Upper lobe of left lung (tissue), 6 donors: ENCODE measurements at regions not wholly inside any gene's neighbourhood (a gene's known extent, or its start where the extent isn't known, plus 50 kb on each side); places are given as distances from the start of the nearest gene placed in this dataset.
A peak's percentile ranks its signal among the peaks of the same experiment; 100 is the strongest.
"Not testable (repeated sequence)": the region's sequence is repeated elsewhere in the genome, so short reads cannot be mapped to it uniquely, and the experiment has no call there.

Experiments used
- ATAC-seq, 2 donors: fragments of 200-7000 bp; cut with Tn5 transposase; one replicate each; pipeline ENCODE4 v1.9.1; 2022; ENCODE audit warnings: mild to moderate bottlenecking in 2 of 2, moderate library complexity in 2 of 2; ENCODE audit not compliant: low FRiP score in 2 of 2
- DNase-seq, 2 donors: peaks; one replicate each; pipeline ENCODE4 v3.0.0-alpha.2; 2019 to 2020
- H3K27ac ChIP-seq, 4 donors: fragments of 200-600 bp; sonication (generic); one replicate each; pipeline ENCODE4 v1.5.1; 2016 to 2019
- H3K27me3 ChIP-seq, 4 donors: fragments of 200-600 bp; sonication (generic); one replicate each; pipeline ENCODE4 v1.5.1; 2017 to 2019
- H3K36me3 ChIP-seq, 4 donors: fragments of 200-600 bp; sonication (generic); one replicate each; pipeline ENCODE4 v1.5.1; 2016 to 2019
- H3K4me1 ChIP-seq, 4 donors: fragments of 200-600 bp; sonication (generic); one replicate each; pipeline ENCODE4 v1.5.1; 2018 to 2019
- H3K4me3 ChIP-seq, 4 donors: fragments of 200-600 bp; sonication (generic); one replicate each; pipeline ENCODE4 v1.5.1; 2017 to 2019; ENCODE audit warnings: mild to moderate bottlenecking in 2 of 4, moderate library complexity in 1 of 4
- H3K9me3 ChIP-seq, 4 donors: fragments of 200-600 bp; sonication (generic); one replicate each; pipeline ENCODE4 v1.5.1; 2018 to 2019
- WGBS, 2 donors: methylation state at CpG; one replicate each; pipeline ENCODE4 v1.1.5; 2017 to 2018; 5-methylcytosine and 5-hydroxymethylcytosine counted together
- TF ChIP-seq, protein P1 (sequence below), 6 experiments: fragments of 450-650 bp in 4 of 6; fragments of 200-600 bp in 2 of 6; sonication (generic) in 2 of 6; IDR thresholded peaks; one replicate each; pipeline ENCODE4 v1.5.1; 2016 to 2019; ENCODE audit warnings: antibody characterized with exemption in 6 of 6
- donor health status: DM: no; HTN: no; CAD: no; lungs with moderate emphysema.
- donor health status: DM: no; HTN: yes; CAD: no; lungs with severe emphysema.

DNA sequence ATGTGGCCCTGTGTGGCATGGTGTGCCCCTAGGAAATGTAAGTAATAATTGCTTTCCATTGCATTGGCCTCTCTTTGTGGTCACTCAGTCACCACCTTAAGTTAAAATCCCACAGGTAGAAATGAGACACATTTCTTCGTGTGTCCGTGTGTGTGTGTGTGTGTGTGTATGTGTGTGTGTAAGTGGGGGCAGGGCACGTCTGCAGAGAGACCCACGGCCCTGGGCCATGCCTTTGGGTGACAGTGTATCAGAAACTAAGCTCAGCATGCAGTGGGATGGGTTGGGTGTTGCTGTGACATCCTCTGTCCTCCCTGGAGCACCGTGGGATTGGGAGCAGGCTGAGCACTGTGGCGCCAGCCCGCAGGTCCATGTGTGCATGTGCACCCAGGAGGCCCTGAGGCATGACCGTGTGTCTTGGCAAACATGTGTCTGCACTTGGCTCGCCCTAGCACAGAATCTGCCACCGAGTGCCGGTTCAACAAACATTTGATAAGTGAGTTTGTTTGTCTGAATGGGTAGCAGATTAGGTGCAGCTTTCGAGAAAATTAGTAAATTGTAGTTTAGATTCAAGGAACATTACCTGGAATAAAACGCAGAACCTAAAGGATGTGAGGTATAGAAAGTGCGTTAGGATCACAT lies 91.8 kb downstream of the WTIP start:
- TF ChIP-seq, protein P1, sequence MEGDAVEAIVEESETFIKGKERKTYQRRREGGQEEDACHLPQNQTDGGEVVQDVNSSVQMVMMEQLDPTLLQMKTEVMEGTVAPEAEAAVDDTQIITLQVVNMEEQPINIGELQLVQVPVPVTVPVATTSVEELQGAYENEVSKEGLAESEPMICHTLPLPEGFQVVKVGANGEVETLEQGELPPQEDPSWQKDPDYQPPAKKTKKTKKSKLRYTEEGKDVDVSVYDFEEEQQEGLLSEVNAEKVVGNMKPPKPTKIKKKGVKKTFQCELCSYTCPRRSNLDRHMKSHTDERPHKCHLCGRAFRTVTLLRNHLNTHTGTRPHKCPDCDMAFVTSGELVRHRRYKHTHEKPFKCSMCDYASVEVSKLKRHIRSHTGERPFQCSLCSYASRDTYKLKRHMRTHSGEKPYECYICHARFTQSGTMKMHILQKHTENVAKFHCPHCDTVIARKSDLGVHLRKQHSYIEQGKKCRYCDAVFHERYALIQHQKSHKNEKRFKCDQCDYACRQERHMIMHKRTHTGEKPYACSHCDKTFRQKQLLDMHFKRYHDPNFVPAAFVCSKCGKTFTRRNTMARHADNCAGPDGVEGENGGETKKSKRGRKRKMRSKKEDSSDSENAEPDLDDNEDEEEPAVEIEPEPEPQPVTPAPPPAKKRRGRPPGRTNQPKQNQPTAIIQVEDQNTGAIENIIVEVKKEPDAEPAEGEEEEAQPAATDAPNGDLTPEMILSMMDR (IDR thresholded peaks at IDR 0.05), result no peak
- H3K27me3 ChIP-seq, result no peaks in the 10 kb centered on the region
- peaks cover 0 to 7% (median 0%) of the 10 kb centered on the region in 4 donors for H3K4me1 ChIP-seq
- no peaks in the 10 kb centered on the region for H3K36me3 ChIP-seq
- DNase-seq (peak in 1 of 2 donors; percentile 35), ATAC-seq (peak in 1 of 2 donors; percentile 6)
- H3K27ac ChIP-seq, result no peak overlapping the region
- H3K4me3 ChIP-seq, result no peak overlapping the region
- H3K9me3 ChIP-seq, result peaks cover 10 to 27% (median 24%) of the 10 kb centered on the region in 4 donors
- 73 to 88% methylated on average over 14 of the region's 14 CpGs for WGBS, 2 donors

DNA sequence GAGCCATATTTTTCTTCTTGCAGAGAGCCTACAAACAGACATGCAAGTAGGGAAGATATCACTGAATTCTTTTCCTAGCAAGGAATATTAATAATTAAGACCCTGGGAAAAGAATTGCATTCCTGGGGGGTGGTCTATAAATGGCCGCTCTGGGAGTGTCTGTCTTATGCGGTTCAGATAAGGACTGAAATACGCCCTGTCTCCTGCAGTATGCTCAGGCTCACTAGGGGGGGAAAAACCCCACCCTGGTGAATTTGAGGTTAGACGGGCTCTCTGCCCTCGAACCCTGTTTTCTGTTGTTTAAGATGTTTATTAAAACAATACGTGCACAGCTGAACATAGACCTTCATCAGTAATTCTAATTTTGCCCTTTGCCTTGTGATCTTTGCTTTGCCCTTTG lies 88.6 kb downstream of the WTIP start:
- H3K9me3 ChIP-seq, result peaks cover 10 to 29% (median 24%) of the 10 kb centered on the region in 4 donors
- not testable (repeated sequence) for ATAC-seq
- 87 to 93% methylated on average over 6 of the region's 6 CpGs for whole genome bisulfite sequencing, 2 donors

DNA sequence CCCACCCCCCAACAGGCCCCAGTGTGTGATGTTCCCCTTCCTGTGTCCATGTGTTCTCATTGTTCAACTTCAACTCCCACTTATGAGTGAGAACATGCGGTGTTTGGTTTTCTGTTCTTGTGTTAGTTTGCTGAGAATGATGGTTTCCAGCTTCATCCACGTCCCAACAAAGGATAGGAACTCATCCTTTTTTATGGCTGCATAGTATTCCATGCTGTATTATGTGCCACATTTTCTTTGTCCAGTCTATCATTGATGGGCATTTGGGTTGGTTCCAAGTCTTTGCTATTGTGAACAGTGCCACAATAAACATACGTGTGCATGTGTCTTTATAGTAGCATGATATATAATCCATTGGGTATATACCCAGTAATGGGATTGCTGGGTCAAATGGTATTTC lies 80.8 kb downstream of the WTIP start:
- H3K4me1 ChIP-seq, ATAC-seq, H3K4me3 ChIP-seq: not testable (repeated sequence)

More for the DNA sequence above, 88.6 kb downstream of the WTIP start:
- not testable (repeated sequence) for H3K4me3 ChIP-seq, DNase-seq, H3K36me3 ChIP-seq, H3K27ac ChIP-seq, H3K27me3 ChIP-seq, H3K4me1 ChIP-seq

More for the DNA sequence above, 80.8 kb downstream of the WTIP start:
- not testable (repeated sequence) for H3K36me3 ChIP-seq, H3K27me3 ChIP-seq, H3K27ac ChIP-seq, DNase-seq, H3K9me3 ChIP-seq
- 69 to 76% methylated on average over 3 of the region's 3 CpGs for WGBS, 2 donors
